IMR-90 (cell line): ENCODE measurements at regions not wholly inside any gene's neighbourhood (a gene's known extent, or its start where the extent isn't known, plus 50 kb on each side); places are given as distances from the start of the nearest gene placed in this dataset.
"Not testable (repeated sequence)": the region's sequence is repeated elsewhere in the genome, so short reads cannot be mapped to it uniquely, and the experiment has no call there.

ENCODE experiments used
- ATAC-seq: fragments of 200-7000 bp; cut with Tn5 transposase; 2 replicates; pipeline ENCODE4 v1.9.1; 2020; ENCODE audit warnings: low read depth, mild to moderate bottlenecking, moderate library complexity
- BruUV-seq: library from RNA; stranded (reverse); fragments of 400-500 nt; replicated peaks from 2 replicates; lab custom pipeline; 2021; lab: Mats Ljungman, UMichigan
- CTCF ChIA-PET: fragments of 300-600 bp; formaldehyde crosslinking; extraction: SDS; loops from one replicate; lab custom pipeline; 2021; ENCODE audit warnings: antibody characterized with exemption; lab: Yijun Ruan, JAX
- POLR2A ChIA-PET: fragments of 300-600 bp; sonication (Branson Sonifier 250); formaldehyde crosslinking; loops from one replicate; lab custom pipeline; 2022; ENCODE audit warnings: antibody characterized with exemption; ENCODE audit not compliant: unreplicated experiment; lab: Charles Lee
- DNase-seq: peaks from one replicate; pipeline ENCODE4 v3.0.0; 2013
- H2AFZ ChIP-seq: replicated peaks from 2 replicates; pipeline ENCODE3; 2013; ENCODE audit warnings: low read length, mild to moderate bottlenecking; ENCODE audit not compliant: poor library complexity
- H2AK5ac ChIP-seq: 2 replicates; pipeline ENCODE4 v1.6.1; 2013; ENCODE audit warnings: low read depth, low read length, inconsistent platforms
- H2AK9ac ChIP-seq: replicated peaks from 2 replicates; pipeline ENCODE3; 2013; ENCODE audit warnings: mild to moderate bottlenecking, low read depth, low read length, moderate library complexity; ENCODE audit not compliant: poor library complexity
- H2BK120ac ChIP-seq: 2 replicates; pipeline ENCODE4 v1.6.1; 2013; ENCODE audit warnings: low read depth, low read length, inconsistent platforms
- H2BK15ac ChIP-seq: 3 replicates; pipeline ENCODE4 v1.6.1; 2013; ENCODE audit warnings: low read depth, low read length, inconsistent platforms
- H2BK20ac ChIP-seq: 2 replicates; pipeline ENCODE4 v1.6.1; 2013; ENCODE audit warnings: low read depth, mild to moderate bottlenecking, inconsistent platforms, low read length, moderate library complexity
- H2BK5ac ChIP-seq: 2 replicates; pipeline ENCODE4 v1.6.1; 2013; ENCODE audit warnings: mild to moderate bottlenecking, low read depth, low read length, inconsistent platforms; ENCODE audit not compliant: poor library complexity, severe bottlenecking
- H3K14ac ChIP-seq: replicated peaks from 2 replicates; pipeline ENCODE4 v1.6.1; 2013; ENCODE audit warnings: low read depth, low read length, inconsistent platforms
- H3K18ac ChIP-seq: 2 replicates; pipeline ENCODE4 v1.6.1; 2013; ENCODE audit warnings: low read depth, low read length, control low read depth
- H3K23ac ChIP-seq: 2 replicates; pipeline ENCODE4 v1.6.1; 2013; ENCODE audit warnings: low read depth, low read length, inconsistent platforms
- H3K27ac ChIP-seq: 2 replicates; pipeline ENCODE4 v1.5.1; 2013; ENCODE audit warnings: mild to moderate bottlenecking, control low read depth, low read length; ENCODE audit not compliant: insufficient read depth
- H3K27me3 ChIP-seq: 2 replicates; pipeline ENCODE4 v1.6.1; 2013; ENCODE audit warnings: low read length; ENCODE audit not compliant: control insufficient read depth, insufficient read depth
- H3K36me3 ChIP-seq: 2 replicates; pipeline ENCODE4 v1.6.1; 2013; ENCODE audit warnings: low read length, mixed read lengths; ENCODE audit not compliant: control insufficient read depth, insufficient read depth
- H3K4ac ChIP-seq: 2 replicates; pipeline ENCODE4 v1.6.1; 2013; ENCODE audit warnings: low read depth, low read length, inconsistent platforms
- H3K4me1 ChIP-seq: 2 replicates; pipeline ENCODE4 v1.6.1; 2013; ENCODE audit warnings: low read length, mixed read lengths; ENCODE audit not compliant: control insufficient read depth, insufficient read depth
- H3K4me2 ChIP-seq: 2 replicates; pipeline ENCODE4 v1.6.1; 2013; ENCODE audit warnings: low read depth, mild to moderate bottlenecking, control low read depth, low read length, moderate library complexity
- H3K4me3 ChIP-seq: 2 replicates; pipeline ENCODE4 v1.5.1; 2013; ENCODE audit warnings: low read depth, mild to moderate bottlenecking, control low read depth, low read length, moderate library complexity; ENCODE audit not compliant: insufficient read depth
- H3K56ac ChIP-seq: 2 replicates; pipeline ENCODE4 v1.6.1; 2013; ENCODE audit warnings: low read length, inconsistent platforms; ENCODE audit not compliant: insufficient read depth; ENCODE audit errors: extremely low read depth
- H3K79me1 ChIP-seq, 2 experiments: 2 replicates each; pipeline ENCODE4 v1.6.1; 2013; ENCODE audit warnings: low read length in 2 of 2, inconsistent platforms in 1 of 2, low read depth in 1 of 2
- H3K9ac ChIP-seq: 2 replicates; pipeline ENCODE4 v1.6.1; 2013; ENCODE audit warnings: low read depth, low read length, control low read depth
- H3K9me1 ChIP-seq: 2 replicates; pipeline ENCODE4 v1.6.1; 2013; ENCODE audit warnings: low read length, inconsistent platforms; ENCODE audit not compliant: insufficient read depth
- H3K9me3 ChIP-seq: 2 replicates; pipeline ENCODE4 v1.6.1; 2013; ENCODE audit warnings: low read length; ENCODE audit not compliant: control insufficient read depth, insufficient read depth
- H4K20me1 ChIP-seq: 2 replicates; pipeline ENCODE4 v1.6.1; 2013; ENCODE audit warnings: low read length, inconsistent platforms; ENCODE audit not compliant: insufficient read depth
- H4K5ac ChIP-seq: 2 replicates; pipeline ENCODE4 v1.6.1; 2013; ENCODE audit warnings: mild to moderate bottlenecking, low read depth, low read length, control low read depth
- H4K8ac ChIP-seq, 2 experiments: 2 replicates each; pipeline ENCODE4 v1.6.1; 2013; ENCODE audit warnings: low read depth in 2 of 2, low read length in 2 of 2, control low read depth in 1 of 2, inconsistent platforms in 1 of 2
- H4K91ac ChIP-seq: 2 replicates; pipeline ENCODE4 v1.6.1; 2013; ENCODE audit warnings: low read depth, low read length, inconsistent platforms; ENCODE audit not compliant: insufficient read depth
- WGBS, 2 experiments: methylation state at CpG; one replicate each; pipeline versions ENCODE4 v1.1.5 to v1.1.7; 2013; ENCODE audit warnings: missing lambda C conversion rate in 2 of 2; ENCODE audit not compliant: insufficient read length in 1 of 2; ENCODE audit errors: extremely low coverage in 2 of 2; 5-methylcytosine and 5-hydroxymethylcytosine counted together
- dilution Hi-C: fragments of 300-500 bp; cut with HindIII; formaldehyde crosslinking; loops from one replicate; pipeline ENCODE4 v1.14.3; 2018; ENCODE audit warnings: low sequenced_read_pairs; ENCODE audit not compliant: unreplicated experiment
- in situ Hi-C: fragments of 300-500 bp; cut with MboI; formaldehyde crosslinking; loops from 3 replicates; pipeline ENCODE4 v1.14.3; 2019; ENCODE audit warnings: low sequenced_read_pairs, inconsistent platforms, mixed read lengths
- intact Hi-C: fragments of 100-400 bp; cut with micrococcal nuclease; formaldehyde crosslinking; loops from 2 replicates; pipeline ENCODE4 v1.10.0; 2022

- H3K23ac ChIP-seq, H4K8ac ChIP-seq, POLR2A ChIA-PET, H2AK5ac ChIP-seq, H2AK9ac ChIP-seq, H3K9ac ChIP-seq, H3K14ac ChIP-seq, H3K9me1 ChIP-seq, H2AFZ ChIP-seq, ATAC-seq, H3K79me1 ChIP-seq, H3K27ac ChIP-seq, H3K18ac ChIP-seq, H2BK120ac ChIP-seq, BruUV-seq, CTCF ChIA-PET, in situ Hi-C loops, H2BK5ac ChIP-seq, H2BK20ac ChIP-seq, H3K36me3 ChIP-seq, H3K9me3 ChIP-seq, dilution Hi-C loops, H2BK15ac ChIP-seq, intact Hi-C loops, H4K91ac ChIP-seq, H3K56ac ChIP-seq, H4K5ac ChIP-seq, H4K20me1 ChIP-seq, H3K4me2 ChIP-seq, H3K4me1 ChIP-seq, H3K4me3 ChIP-seq, DNase-seq, H3K4ac ChIP-seq: not testable (repeated sequence)
- 80% methylated on average over 3 of the region's 8 CpGs; no CpG with 5 or more reads in 1 of the 2 experiments for WGBS, 2 experiments
- H3K27me3 ChIP-seq, result peaks cover 36% of the 10 kb centered on the region
Measured at GRCh38 chr3:197394126-197394463, 95.7 kb upstream of the DLG1 start.
